HG03135 (cell line): ENCODE measurements at regions not wholly inside any gene's neighbourhood (a gene's known extent, or its start where the extent isn't known, plus 50 kb on each side); places are given as distances from the start of the nearest gene placed in this dataset.
A peak's percentile ranks its signal among the peaks of the same experiment; 100 is the strongest.
"Not testable (repeated sequence)": the region's sequence is repeated elsewhere in the genome, so short reads cannot be mapped to it uniquely, and the experiment has no call there.

Source experiments
- ATAC-seq: cut with Tn5 transposase; IDR thresholded peaks from one replicate; pipeline ENCODE4 v1.9.1; 2021; ENCODE audit warnings: mild to moderate bottlenecking, moderate library complexity; ENCODE audit not compliant: unreplicated experiment

- no peak for ATAC-seq
Observed at GRCh38 chr2:8251856-8252255, 430.0 kb upstream of the ID2 start.

- ATAC-seq: peak; percentile 89
Observed at GRCh38 chr2:8252997-8253694, 428.7 kb upstream of the ID2 start.

GRCh38 chr2:8253781-8254180, 428.1 kb upstream of the ID2 start:
- no peak for ATAC-seq

GRCh38 chr2:8254214-8254613, 427.6 kb upstream of the ID2 start:
- ATAC-seq: not testable (repeated sequence)

- no peak for ATAC-seq
Observed at GRCh38 chr2:8254791-8255447, 426.9 kb upstream of the ID2 start.

GRCh38 chr2:8255448-8255800, 426.4 kb upstream of the ID2 start:
- ATAC-seq: no peak

GRCh38 chr2:8256905-8257304, 425.0 kb upstream of the ID2 start:
- ATAC-seq: no peak

- ATAC-seq: no peak
Observed at GRCh38 chr2:8257502-8257901, 424.4 kb upstream of the ID2 start.

- no peak for ATAC-seq
Observed at GRCh38 chr2:8258406-8258805, 423.4 kb upstream of the ID2 start.

GRCh38 chr2:8259106-8259840, 422.6 kb upstream of the ID2 start:
- no peak for ATAC-seq

- no peak for ATAC-seq
Observed at GRCh38 chr2:8259841-8260178, 422.0 kb upstream of the ID2 start.

- ATAC-seq: no peak
Observed at GRCh38 chr2:8260213-8260612, 421.6 kb upstream of the ID2 start.

- ATAC-seq: no peak
Observed at GRCh38 chr2:8263901-8264300, 418.0 kb upstream of the ID2 start.

- ATAC-seq: no peak
Observed at GRCh38 chr2:8264981-8265380, 416.9 kb upstream of the ID2 start.

GRCh38 chr2:8265476-8266226, 416.2 kb upstream of the ID2 start:
- ATAC-seq: no peak

GRCh38 chr2:8266563-8266962, 415.3 kb upstream of the ID2 start:
- no peak for ATAC-seq

- no peak for ATAC-seq
Observed at GRCh38 chr2:8267048-8267447, 414.8 kb upstream of the ID2 start.

- ATAC-seq: no peak
Observed at GRCh38 chr2:8267721-8268120, 414.1 kb upstream of the ID2 start.

GRCh38 chr2:8268172-8268783, 413.6 kb upstream of the ID2 start:
- no peak for ATAC-seq

GRCh38 chr2:8270699-8271098, 411.2 kb upstream of the ID2 start:
- no peak for ATAC-seq

- no peak for ATAC-seq
Observed at GRCh38 chr2:8271461-8271860, 410.4 kb upstream of the ID2 start.
